Ovary (tissue), 7 donors: ENCODE measurements at regions not wholly inside any gene's neighbourhood (a gene's known extent, or its start where the extent isn't known, plus 50 kb on each side); places are given as distances from the start of the nearest gene placed in this dataset.

ENCODE experiments used
- DNase-seq, 5 donors: peaks; one replicate each; pipeline ENCODE4 v3.0.0-alpha.2; 2019 to 2020
- H3K27ac ChIP-seq, 2 donors: fragments of 200-600 bp; one replicate each; pipeline versions ENCODE4 v1.5.1 to v1.8.0; 2019 to 2022
- H3K27me3 ChIP-seq: fragments of 200-600 bp; one replicate; pipeline ENCODE4 v1.8.0; 2022
- H3K36me3 ChIP-seq: fragments of 200-600 bp; sonication (generic); one replicate; pipeline ENCODE4 v1.5.1; 2019
- H3K4me1 ChIP-seq: one replicate; pipeline ENCODE4 v1.8.1; 2013; ENCODE audit warnings: mild to moderate bottlenecking, moderate library complexity; ENCODE audit not compliant: insufficient read depth
- H3K4me3 ChIP-seq: fragments of 200-600 bp; sonication (generic); one replicate; pipeline ENCODE4 v1.5.1; 2017
- H3K9me3 ChIP-seq, 2 donors: fragments of 200-600 bp in 1 of 2; sonication (generic) in 1 of 2; one replicate each; pipeline versions ENCODE4 v1.5.1 to v1.8.1; 2013 to 2019; ENCODE audit warnings: mild to moderate bottlenecking in 1 of 2, moderate library complexity in 1 of 2
- CTCF ChIP-seq, 3 donors: fragments of 450-650 bp in 2 of 3; fragments of 200-600 bp in 1 of 3; IDR thresholded peaks; one replicate each; pipeline versions ENCODE4 v1.5.1 to v1.8.0; 2016 to 2022; ENCODE audit warnings: antibody characterized with exemption in 3 of 3, mild to moderate bottlenecking in 1 of 3
- EP300 ChIP-seq: sonication (generic); formaldehyde crosslinking; IDR thresholded peaks from one replicate; pipeline ENCODE4 v1.6.1; 2017; ENCODE audit warnings: antibody characterized with exemption
- POLR2A ChIP-seq: fragments of 450-650 bp; IDR thresholded peaks from one replicate; pipeline ENCODE4 v1.6.1; 2017; ENCODE audit warnings: antibody characterized with exemption, mild to moderate bottlenecking, moderate library complexity
- WGBS, 3 donors: extraction: QIAGEN DNeasy Blood & Tissue Kit in 1 of 3; methylation state at CpG; one replicate each; pipeline versions ENCODE4 v1.1.5 to v1.1.7; 2013 to 2017; 5-methylcytosine and 5-hydroxymethylcytosine counted together
- intact Hi-C, 4 donors: fragments of 100-400 bp; cut with DNase I; formaldehyde crosslinking; loops; one replicate each; pipeline versions ENCODE4 v1.11.0 to v1.15.1; 2022 to 2023
- donor health status: DM: no; HTN: no; CAD: no; lungs with moderate emphysema.
- donor health status: DM: no; HTN: no; CAD: no.
- donor health status: Bipolar disorder and iron deficiency.
- donor health status: DM: no; HTN: no; CAD: no.
- donor health status: DM: yes; HTN: yes; CAD: no.

DNA sequence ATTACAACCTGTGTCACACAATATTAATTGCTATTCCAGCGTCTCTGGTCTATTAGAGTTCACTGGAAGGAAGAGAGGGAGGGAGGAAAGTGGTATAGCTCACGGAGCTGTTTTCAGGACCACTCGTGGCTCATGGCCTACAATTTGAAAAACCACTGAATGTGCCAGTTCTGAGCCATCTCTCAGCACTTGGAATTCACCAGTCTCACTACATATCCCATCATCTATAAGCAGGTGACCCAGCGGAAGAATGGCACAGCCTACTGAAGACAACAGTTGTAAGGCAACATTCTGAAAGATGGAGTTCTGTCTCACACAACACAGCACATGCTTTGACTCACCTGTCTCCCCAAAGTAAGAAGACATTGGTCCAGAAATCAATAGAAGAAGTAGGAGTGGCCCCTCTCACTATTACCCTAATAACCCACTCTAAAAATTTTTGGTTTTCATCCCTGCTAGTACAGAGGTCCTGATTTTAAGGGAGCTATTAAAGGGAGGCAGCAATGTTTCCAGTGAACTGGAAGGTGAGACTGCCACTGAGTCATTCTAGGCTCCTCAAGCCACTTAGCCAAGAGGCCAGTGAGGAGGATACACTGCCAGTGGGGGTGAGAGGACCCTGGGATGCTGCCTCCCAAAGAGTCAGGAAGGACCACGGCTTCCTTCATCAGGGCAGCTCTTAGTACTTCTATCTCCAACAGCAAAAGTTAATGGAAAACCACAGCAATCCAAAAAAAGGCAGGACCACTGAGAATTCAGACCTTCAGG, 50.0 kb upstream of the DOCK9 start:
- intact Hi-C loops: loop anchor here in 1 of 4 donors (10.0 kb wide), 1 partner anchor 183 kb away; no protein-coding TSS in a partner anchor

DNA sequence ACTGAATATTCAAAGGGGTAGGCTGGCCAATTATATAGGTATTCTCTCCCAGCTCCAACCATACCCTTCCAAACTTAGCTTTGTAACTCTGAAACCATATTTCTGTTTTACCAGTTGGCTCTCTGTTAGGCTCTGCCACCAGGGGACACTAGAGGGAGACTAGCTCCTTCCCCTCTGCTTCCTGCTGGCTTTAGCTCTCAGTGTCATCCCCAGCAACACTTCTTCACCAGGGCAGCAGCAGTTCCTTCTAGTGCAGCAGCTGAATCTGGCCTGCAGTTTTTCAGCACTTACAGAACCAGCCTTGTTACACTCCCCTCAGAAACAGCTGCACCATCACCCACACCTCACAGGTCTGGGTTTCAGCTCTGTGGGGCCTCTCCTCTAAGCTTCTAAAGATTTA, 51.0 kb upstream of the DOCK9 start:
- no peak overlapping the region for H3K27ac ChIP-seq
- no peak overlapping the region for H3K4me3 ChIP-seq
- no peaks in the 10 kb centered on the region for H3K36me3 ChIP-seq
- H3K27me3 ChIP-seq: no peaks in the 10 kb centered on the region
- TF ChIP-seq CTCF (IDR thresholded peaks at IDR 0.05) (no peak), POLR2A (no peak), EP300 (no peak)
- intact Hi-C loops: loop anchor here in 1 of 4 donors (10.0 kb wide), 1 partner anchor 184 kb away; no protein-coding TSS in a partner anchor
- H3K9me3 ChIP-seq: no peaks in the 10 kb centered on the region
- no peaks in the 10 kb centered on the region for H3K4me1 ChIP-seq
- DNase-seq: no peak

More for the DNA sequence above, 50.0 kb upstream of the DOCK9 start:
- Histone ChIP-seq H3K4me1 (no peaks in the 10 kb centered on the region), H3K27ac (no peak overlapping the region), H3K4me3 (no peak overlapping the region), H3K9me3 (no peaks in the 10 kb centered on the region), H3K27me3 (no peaks in the 10 kb centered on the region), H3K36me3 (no peaks in the 10 kb centered on the region)
- WGBS, 3 donors: 77 to 93% (median 86%) methylated on average over 5 of the region's 5 CpGs
- TF ChIP-seq EP300 (no peak), POLR2A (no peak), CTCF (IDR thresholded peaks at IDR 0.05) (no peak)
- no peak for DNase-seq

DNA sequence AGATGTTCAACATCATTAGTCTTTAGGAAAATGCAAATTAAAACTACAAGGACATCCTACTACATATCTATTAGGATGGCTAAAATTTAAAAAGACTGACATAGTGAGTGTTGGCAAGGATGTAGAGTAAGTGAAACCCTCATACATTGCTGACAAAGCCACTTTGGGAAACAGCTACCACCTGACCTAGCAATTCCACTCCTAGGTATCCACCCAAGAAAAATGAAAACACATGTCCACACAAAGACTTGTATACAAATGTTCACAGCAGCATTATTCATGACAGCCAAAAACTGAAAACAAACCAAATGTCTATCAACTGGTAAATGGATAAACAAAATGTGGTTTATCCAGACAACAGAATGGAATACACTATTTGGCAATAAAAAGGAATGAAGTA, 51.7 kb upstream of the DOCK9 start:
- DNase-seq: no peak
- no peaks in the 10 kb centered on the region for H3K9me3 ChIP-seq
- no peaks in the 10 kb centered on the region for H3K36me3 ChIP-seq
- no peaks in the 10 kb centered on the region for H3K27me3 ChIP-seq
- H3K27ac ChIP-seq: no peak overlapping the region
- no peak for TF ChIP-seq CTCF (IDR thresholded peaks at IDR 0.05)
- TF ChIP-seq EP300: no peak
- no peak for TF ChIP-seq POLR2A
- H3K4me3 ChIP-seq: no peak overlapping the region
- intact Hi-C loops: loop anchor here in 1 of 4 donors (10.0 kb wide), 1 partner anchor 185 kb away; no protein-coding TSS in a partner anchor
- H3K4me1 ChIP-seq: no peaks in the 10 kb centered on the region

- no peak for DNase-seq
- Histone ChIP-seq H3K9me3 (no peaks in the 10 kb centered on the region), H3K27ac (no peak overlapping the region), H3K4me1 (no peaks in the 10 kb centered on the region), H3K36me3 (no peaks in the 10 kb centered on the region), H3K27me3 (no peaks in the 10 kb centered on the region), H3K4me3 (no peak overlapping the region)
- TF ChIP-seq EP300: no peak
- no peak for TF ChIP-seq CTCF (IDR thresholded peaks at IDR 0.05)
- TF ChIP-seq POLR2A: no peak
- intact Hi-C loops: loop anchor here in 1 of 4 donors (5.0 to 10.0 kb wide), 2 partner anchors 136 to 188 kb away; no protein-coding TSS in a partner anchor
Measured at GRCh38 chr13:99030326-99030725, 52.5 kb upstream of the DOCK9 start.
